ENCODE measurements at regions not wholly inside any gene's neighbourhood (a gene's known extent, or its start where the extent isn't known, plus 50 kb on each side); places are given as distances from the start of the nearest gene placed in this dataset.

GRCh38 chr4:13084210-13084609 is 399.9 kb downstream of the RAB28 start:
- DNase-seq (ENCODE audit: low spot score) (no peak), ATAC-seq (ENCODE audit: low read depth) (no peak)
- Histone ChIP-seq H3K36me3 (ENCODE audit: low read depth) (no peaks in the 10 kb centered on the region), H3K4me3 (ENCODE audit: severe bottlenecking) (no peak overlapping the region), H3K9me3 (ENCODE audit: severe bottlenecking) (no peaks in the 10 kb centered on the region), H3K4me1 (ENCODE audit: insufficient read depth, poor library complexity, severe bottlenecking) (no peaks in the 10 kb centered on the region), H3K27ac (ENCODE audit: poor library complexity, severe bottlenecking) (no peak overlapping the region), H3K27me3 (ENCODE audit: insufficient read depth, poor library complexity, severe bottlenecking) (no peaks in the 10 kb centered on the region)
- no peak for TF ChIP-seq CTCF (IDR thresholded peaks at IDR 0.05; ENCODE audit: poor library complexity, severe bottlenecking)

GRCh38 chr4:13081830-13082229 is 402.3 kb downstream of the RAB28 start:
- Histone ChIP-seq H3K27ac (ENCODE audit: poor library complexity, severe bottlenecking) (no peak overlapping the region), H3K27me3 (ENCODE audit: insufficient read depth, poor library complexity, severe bottlenecking) (no peaks in the 10 kb centered on the region), H3K4me1 (ENCODE audit: insufficient read depth, poor library complexity, severe bottlenecking) (no peaks in the 10 kb centered on the region), H3K4me3 (ENCODE audit: severe bottlenecking) (no peak overlapping the region), H3K36me3 (ENCODE audit: low read depth) (no peaks in the 10 kb centered on the region), H3K9me3 (ENCODE audit: severe bottlenecking) (no peaks in the 10 kb centered on the region)
- TF ChIP-seq CTCF (IDR thresholded peaks at IDR 0.05; ENCODE audit: poor library complexity, severe bottlenecking), result no peak
- DNase-seq (ENCODE audit: low spot score) (no peak), ATAC-seq (ENCODE audit: low read depth) (no peak)

GRCh38 chr4:13067077-13067476 is 417.1 kb downstream of the RAB28 start:
- Histone ChIP-seq H3K4me3 (ENCODE audit: severe bottlenecking) (no peak overlapping the region), H3K4me1 (ENCODE audit: insufficient read depth, poor library complexity, severe bottlenecking) (no peaks in the 10 kb centered on the region), H3K9me3 (ENCODE audit: severe bottlenecking) (no peaks in the 10 kb centered on the region), H3K36me3 (ENCODE audit: low read depth) (no peaks in the 10 kb centered on the region), H3K27ac (ENCODE audit: poor library complexity, severe bottlenecking) (no peak overlapping the region), H3K27me3 (ENCODE audit: insufficient read depth, poor library complexity, severe bottlenecking) (no peaks in the 10 kb centered on the region)
- ATAC-seq (ENCODE audit: low read depth) (no peak), DNase-seq (ENCODE audit: low spot score) (no peak)
- no peak for TF ChIP-seq CTCF (IDR thresholded peaks at IDR 0.05; ENCODE audit: poor library complexity, severe bottlenecking)

- ATAC-seq (ENCODE audit: low read depth) (no peak), DNase-seq (ENCODE audit: low spot score) (no peak)
- Histone ChIP-seq H3K4me1 (ENCODE audit: insufficient read depth, poor library complexity, severe bottlenecking) (no peaks in the 10 kb centered on the region), H3K4me3 (ENCODE audit: severe bottlenecking) (no peak overlapping the region), H3K27ac (ENCODE audit: poor library complexity, severe bottlenecking) (no peak overlapping the region), H3K27me3 (ENCODE audit: insufficient read depth, poor library complexity, severe bottlenecking) (no peaks in the 10 kb centered on the region), H3K9me3 (ENCODE audit: severe bottlenecking) (no peaks in the 10 kb centered on the region), H3K36me3 (ENCODE audit: low read depth) (no peaks in the 10 kb centered on the region)
- no peak for TF ChIP-seq CTCF (IDR thresholded peaks at IDR 0.05; ENCODE audit: poor library complexity, severe bottlenecking)
Measured at GRCh38 chr4:13059019-13059418, 425.1 kb downstream of the RAB28 start.

GRCh38 chr4:13056630-13057189 is 427.4 kb downstream of the RAB28 start:
- no peak overlapping the region for H3K27ac ChIP-seq (ENCODE audit: poor library complexity, severe bottlenecking)
- TF ChIP-seq CTCF (IDR thresholded peaks at IDR 0.05; ENCODE audit: poor library complexity, severe bottlenecking), result no peak
- no peak overlapping the region for H3K4me3 ChIP-seq (ENCODE audit: severe bottlenecking)
- no peak for DNase-seq (ENCODE audit: low spot score)
- H3K9me3 ChIP-seq (ENCODE audit: severe bottlenecking), result no peaks in the 10 kb centered on the region
- H3K36me3 ChIP-seq (ENCODE audit: low read depth), result no peaks in the 10 kb centered on the region
- H3K27me3 ChIP-seq (ENCODE audit: insufficient read depth, poor library complexity, severe bottlenecking), result no peaks in the 10 kb centered on the region
- no peaks in the 10 kb centered on the region for H3K4me1 ChIP-seq (ENCODE audit: insufficient read depth, poor library complexity, severe bottlenecking)
- no peak for ATAC-seq (ENCODE audit: low read depth)

All from RWPE2 (cell line).